A673 (cell line): ENCODE measurements at regions not wholly inside any gene's neighbourhood (a gene's known extent, or its start where the extent isn't known, plus 50 kb on each side); places are given as distances from the start of the nearest gene placed in this dataset.

Experiments used
- EZH2 ChIP-seq: fragments of 200-600 bp; sonication (generic); IDR thresholded peaks from 2 replicates; pipeline ENCODE4 v1.6.1; 2017; ENCODE audit warnings: borderline replicate concordance, low read depth, mild to moderate bottlenecking, mixed read lengths, antibody characterized with exemption, low read length; ENCODE audit not compliant: poor library complexity, severe bottlenecking
- TF ChIP-seq, protein P1 (sequence below): fragments of 300-800, 200-600 bp; sonication (generic); conservative IDR thresholded peaks from 2 replicates; pipeline ENCODE4 v1.5.1; 2017; ENCODE audit warnings: low read depth, mild to moderate bottlenecking, antibody characterized with exemption, low read length, moderate library complexity, mixed read lengths

GRCh38 chr13:44229371-44230030 is 144.1 kb upstream of the SERP2 start:
- TF ChIP-seq, protein P1, sequence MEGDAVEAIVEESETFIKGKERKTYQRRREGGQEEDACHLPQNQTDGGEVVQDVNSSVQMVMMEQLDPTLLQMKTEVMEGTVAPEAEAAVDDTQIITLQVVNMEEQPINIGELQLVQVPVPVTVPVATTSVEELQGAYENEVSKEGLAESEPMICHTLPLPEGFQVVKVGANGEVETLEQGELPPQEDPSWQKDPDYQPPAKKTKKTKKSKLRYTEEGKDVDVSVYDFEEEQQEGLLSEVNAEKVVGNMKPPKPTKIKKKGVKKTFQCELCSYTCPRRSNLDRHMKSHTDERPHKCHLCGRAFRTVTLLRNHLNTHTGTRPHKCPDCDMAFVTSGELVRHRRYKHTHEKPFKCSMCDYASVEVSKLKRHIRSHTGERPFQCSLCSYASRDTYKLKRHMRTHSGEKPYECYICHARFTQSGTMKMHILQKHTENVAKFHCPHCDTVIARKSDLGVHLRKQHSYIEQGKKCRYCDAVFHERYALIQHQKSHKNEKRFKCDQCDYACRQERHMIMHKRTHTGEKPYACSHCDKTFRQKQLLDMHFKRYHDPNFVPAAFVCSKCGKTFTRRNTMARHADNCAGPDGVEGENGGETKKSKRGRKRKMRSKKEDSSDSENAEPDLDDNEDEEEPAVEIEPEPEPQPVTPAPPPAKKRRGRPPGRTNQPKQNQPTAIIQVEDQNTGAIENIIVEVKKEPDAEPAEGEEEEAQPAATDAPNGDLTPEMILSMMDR: no peak
- no peak for TF ChIP-seq EZH2
